ENCODE measurements at regions not wholly inside any gene's neighbourhood (a gene's known extent, or its start where the extent isn't known, plus 50 kb on each side); places are given as distances from the start of the nearest gene placed in this dataset.

DNA sequence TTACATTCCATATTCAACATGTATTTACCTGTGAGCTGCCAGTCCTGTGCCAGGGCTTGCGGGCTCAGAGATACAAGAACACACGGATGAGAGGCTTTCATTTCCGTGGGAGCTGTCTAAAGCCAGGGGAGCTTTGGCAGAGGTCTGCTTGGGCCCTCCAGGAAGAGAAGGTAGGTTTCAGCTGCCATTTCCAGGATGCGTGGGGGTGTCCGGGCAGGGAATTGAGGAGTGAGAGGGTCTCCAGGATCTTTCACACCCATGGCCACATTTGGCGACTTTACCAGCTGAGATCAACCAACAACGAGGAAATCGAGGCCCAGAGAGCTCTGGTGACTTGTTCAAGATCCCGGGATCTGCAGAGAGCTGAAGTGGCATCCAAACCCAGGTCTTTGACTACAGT is 119.6 kb downstream of the BUD13 start:
- Mint-ChIP-seq H3K4me1 (ENCODE audit: low read depth) (no peaks in the 10 kb centered on the region), H3K36me3 (ENCODE audit: low read depth) (no peaks in the 10 kb centered on the region), H3K27ac (no peak overlapping the region), H3K9me3 (no peaks in the 10 kb centered on the region), H3K4me3 (no peak overlapping the region), H3K27me3 (no peaks in the 10 kb centered on the region)

DNA sequence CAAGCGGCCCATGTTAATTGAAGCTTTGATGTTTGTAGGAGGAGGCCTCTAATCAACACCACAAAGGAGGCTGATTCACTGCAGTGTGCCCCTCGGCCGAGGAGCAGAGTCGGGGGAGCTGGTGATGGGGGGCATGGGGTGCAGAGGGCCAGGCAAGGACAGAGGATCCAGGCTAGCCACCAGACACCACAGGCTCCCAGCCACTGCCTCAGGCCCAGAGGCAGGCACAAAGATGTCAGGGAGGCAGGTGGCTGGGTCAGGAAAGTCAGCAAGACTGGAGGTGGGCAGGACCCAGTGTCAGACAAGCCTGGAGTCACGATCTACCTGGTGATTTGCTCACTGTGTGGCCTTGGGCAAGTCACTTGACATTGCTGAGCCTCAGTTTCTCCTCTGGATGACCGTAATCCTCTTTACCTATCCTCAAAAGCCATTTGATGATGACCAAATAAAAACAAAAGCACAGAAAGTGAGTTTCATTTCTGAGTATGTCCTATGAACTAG is 121.0 kb downstream of the BUD13 start:
- Mint-ChIP-seq H3K36me3 (ENCODE audit: low read depth) (no peaks in the 10 kb centered on the region), H3K27me3 (no peaks in the 10 kb centered on the region), H3K9me3 (no peaks in the 10 kb centered on the region), H3K4me3 (no peak overlapping the region), H3K27ac (no peak overlapping the region), H3K4me1 (ENCODE audit: low read depth) (no peaks in the 10 kb centered on the region)

DNA sequence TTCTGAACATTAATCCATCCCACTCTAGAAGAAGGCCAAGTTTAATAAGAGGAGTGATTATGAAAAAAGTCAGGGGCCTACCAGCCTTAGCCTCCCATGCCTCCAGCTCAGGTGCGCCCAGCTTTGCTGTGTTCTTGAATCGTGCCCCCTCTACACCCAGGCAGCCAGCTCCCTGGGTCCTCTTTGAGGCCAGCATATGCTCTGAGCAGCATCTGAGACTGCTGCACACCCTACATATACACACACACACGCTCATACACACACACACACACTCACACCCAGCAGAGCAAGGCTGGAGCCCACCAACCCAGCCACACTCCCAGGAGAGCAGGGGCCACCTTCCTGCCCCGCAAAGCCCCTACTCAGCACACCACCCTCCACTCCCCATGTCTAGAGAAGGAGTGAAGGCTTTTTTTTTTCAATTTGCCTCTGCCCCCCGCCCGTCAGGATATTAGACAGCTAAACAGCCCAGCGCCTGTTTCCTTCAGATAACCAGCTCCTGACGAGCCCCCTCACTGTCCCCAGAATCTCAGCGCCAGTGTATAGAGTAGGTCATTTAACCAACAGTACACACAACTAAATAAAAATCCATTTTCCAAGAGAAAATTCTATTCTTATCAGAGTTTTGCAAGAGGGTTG is 121.6 kb downstream of the BUD13 start:
- Mint-ChIP-seq H3K36me3 (ENCODE audit: low read depth) (no peaks in the 10 kb centered on the region), H3K9me3 (no peaks in the 10 kb centered on the region), H3K4me3 (no peak overlapping the region), H3K27me3 (no peaks in the 10 kb centered on the region), H3K27ac (no peak overlapping the region), H3K4me1 (ENCODE audit: low read depth) (no peaks in the 10 kb centered on the region)

DNA sequence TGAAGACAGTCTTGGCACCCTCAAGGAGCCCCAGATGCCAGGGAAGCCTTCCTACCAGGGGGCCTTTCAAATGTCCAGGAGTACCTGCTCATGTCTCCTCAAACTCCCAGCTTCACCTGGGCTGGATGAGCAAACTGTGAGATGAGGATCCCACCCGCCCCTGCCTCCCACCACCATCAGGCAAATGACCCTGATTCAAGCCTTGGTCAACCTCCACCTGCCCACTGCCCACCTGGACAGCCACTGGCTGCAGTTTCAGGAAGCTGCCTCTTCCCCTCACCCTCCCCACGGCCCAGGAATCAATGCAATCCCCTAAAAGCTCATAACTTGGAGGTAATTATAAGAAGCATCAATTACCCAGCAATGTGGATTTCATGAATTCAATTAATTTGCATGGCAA is 122.7 kb downstream of the BUD13 start:
- Mint-ChIP-seq H3K27me3 (no peaks in the 10 kb centered on the region), H3K27ac (no peak overlapping the region), H3K4me3 (no peak overlapping the region), H3K36me3 (ENCODE audit: low read depth) (no peaks in the 10 kb centered on the region), H3K4me1 (ENCODE audit: low read depth) (no peaks in the 10 kb centered on the region), H3K9me3 (no peaks in the 10 kb centered on the region)

GRCh38 chr11:116649268-116649667 is 123.5 kb downstream of the BUD13 start:
- H3K4me1 Mint-ChIP-seq (ENCODE audit: low read depth): no peaks in the 10 kb centered on the region
- H3K27me3 Mint-ChIP-seq: no peaks in the 10 kb centered on the region
- H3K9me3 Mint-ChIP-seq: no peaks in the 10 kb centered on the region
- no peaks in the 10 kb centered on the region for H3K36me3 Mint-ChIP-seq (ENCODE audit: low read depth)
- H3K27ac Mint-ChIP-seq: no peak overlapping the region
- H3K4me3 Mint-ChIP-seq: no peak overlapping the region

- Mint-ChIP-seq H3K27ac (no peak overlapping the region), H3K36me3 (ENCODE audit: low read depth) (no peaks in the 10 kb centered on the region), H3K27me3 (no peaks in the 10 kb centered on the region), H3K9me3 (no peaks in the 10 kb centered on the region), H3K4me3 (no peak overlapping the region), H3K4me1 (ENCODE audit: low read depth) (no peaks in the 10 kb centered on the region)
These were observed 124.3 kb downstream of the BUD13 start for GRCh38 chr11:116648247-116649174.

DNA sequence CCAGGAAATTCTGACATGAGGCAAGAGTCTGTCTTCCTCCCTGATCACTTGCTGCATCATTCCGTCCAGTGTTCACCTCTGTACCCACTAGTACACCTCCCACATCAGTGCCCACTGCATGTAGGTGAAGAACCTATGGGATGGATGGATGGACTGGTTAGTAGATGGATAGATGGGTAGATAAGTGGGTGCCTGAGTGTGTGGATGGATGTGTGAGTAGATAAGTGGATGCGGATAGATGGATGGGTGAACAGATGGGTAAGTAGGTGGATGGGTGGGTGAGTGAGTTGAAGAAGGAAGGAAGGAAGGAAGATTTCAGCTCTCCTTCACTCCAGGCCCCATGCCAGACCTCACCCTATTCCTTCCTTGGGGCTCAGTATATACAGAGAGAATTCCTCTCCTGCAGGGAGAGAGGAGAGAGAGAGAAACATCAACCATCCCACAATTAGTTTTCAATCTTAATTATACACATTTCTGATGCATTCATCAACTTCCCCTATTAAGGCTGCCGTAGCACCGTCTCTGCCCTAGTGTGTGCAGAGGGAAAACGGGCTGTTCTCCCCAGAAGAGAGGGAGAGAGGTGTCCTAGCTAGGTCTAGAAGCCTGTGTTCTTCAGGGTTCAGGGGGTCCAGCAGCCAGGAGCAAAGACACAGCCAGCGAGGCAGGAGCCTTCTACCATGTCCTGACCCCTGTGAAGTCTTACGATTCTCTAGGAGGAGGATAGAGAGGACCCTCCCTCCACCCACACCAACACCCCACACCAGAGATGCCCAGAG is 125.3 kb downstream of the BUD13 start:
- Mint-ChIP-seq H3K27ac (no peak overlapping the region), H3K36me3 (ENCODE audit: low read depth) (no peaks in the 10 kb centered on the region), H3K4me3 (no peak overlapping the region), H3K27me3 (no peaks in the 10 kb centered on the region), H3K9me3 (no peaks in the 10 kb centered on the region), H3K4me1 (ENCODE audit: low read depth) (no peaks in the 10 kb centered on the region)

GRCh38 chr11:116646191-116646590 is 126.6 kb downstream of the BUD13 start:
- Mint-ChIP-seq H3K4me1 (ENCODE audit: low read depth) (no peaks in the 10 kb centered on the region), H3K27me3 (no peaks in the 10 kb centered on the region), H3K4me3 (no peak overlapping the region), H3K9me3 (no peaks in the 10 kb centered on the region), H3K27ac (no peak overlapping the region), H3K36me3 (ENCODE audit: low read depth) (no peaks in the 10 kb centered on the region)

- H3K4me1 Mint-ChIP-seq (ENCODE audit: low read depth): no peaks in the 10 kb centered on the region
- H3K27ac Mint-ChIP-seq: no peak overlapping the region
- H3K27me3 Mint-ChIP-seq: no peaks in the 10 kb centered on the region
- H3K4me3 Mint-ChIP-seq: no peak overlapping the region
- H3K36me3 Mint-ChIP-seq (ENCODE audit: low read depth): no peaks in the 10 kb centered on the region
- no peaks in the 10 kb centered on the region for H3K9me3 Mint-ChIP-seq
These were observed 127.9 kb downstream of the BUD13 start for GRCh38 chr11:116644941-116645305.

- no peak overlapping the region for H3K4me3 Mint-ChIP-seq
- H3K27me3 Mint-ChIP-seq: no peaks in the 10 kb centered on the region
- H3K4me1 Mint-ChIP-seq (ENCODE audit: low read depth): no peaks in the 10 kb centered on the region
- no peaks in the 10 kb centered on the region for H3K9me3 Mint-ChIP-seq
- no peaks in the 10 kb centered on the region for H3K36me3 Mint-ChIP-seq (ENCODE audit: low read depth)
- H3K27ac Mint-ChIP-seq: no peak overlapping the region
These were observed 128.4 kb downstream of the BUD13 start for GRCh38 chr11:116644201-116644940.

DNA sequence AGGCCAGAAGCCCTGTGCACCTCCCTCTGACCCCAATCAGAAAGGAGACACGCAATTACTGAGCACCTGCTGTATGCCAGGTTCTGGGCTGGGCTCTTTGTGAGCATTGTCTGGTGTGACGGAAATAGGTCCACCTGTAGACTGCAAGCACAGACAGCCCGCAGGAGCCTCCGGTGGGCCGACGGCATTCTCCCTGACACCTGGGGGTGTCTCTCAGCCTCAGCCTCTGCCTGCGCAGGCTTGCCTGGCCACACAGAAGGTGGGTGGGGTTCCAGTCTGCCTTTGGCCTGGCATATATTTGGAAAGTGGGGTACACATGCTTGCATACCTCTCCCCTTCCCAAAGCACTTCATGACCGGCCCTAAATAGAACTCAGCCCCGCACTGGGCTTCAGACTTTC is 129.3 kb downstream of the BUD13 start:
- Mint-ChIP-seq H3K4me3 (no peak overlapping the region), H3K4me1 (ENCODE audit: low read depth) (no peaks in the 10 kb centered on the region), H3K27ac (no peak overlapping the region), H3K9me3 (no peaks in the 10 kb centered on the region), H3K27me3 (no peaks in the 10 kb centered on the region), H3K36me3 (ENCODE audit: low read depth) (no peaks in the 10 kb centered on the region)

GRCh38 chr11:116642902-116643301 is 129.9 kb downstream of the BUD13 start:
- Mint-ChIP-seq H3K4me3 (no peak overlapping the region), H3K36me3 (ENCODE audit: low read depth) (no peaks in the 10 kb centered on the region), H3K9me3 (no peaks in the 10 kb centered on the region), H3K27me3 (no peaks in the 10 kb centered on the region), H3K27ac (no peak overlapping the region), H3K4me1 (ENCODE audit: low read depth) (no peaks in the 10 kb centered on the region)

DNA sequence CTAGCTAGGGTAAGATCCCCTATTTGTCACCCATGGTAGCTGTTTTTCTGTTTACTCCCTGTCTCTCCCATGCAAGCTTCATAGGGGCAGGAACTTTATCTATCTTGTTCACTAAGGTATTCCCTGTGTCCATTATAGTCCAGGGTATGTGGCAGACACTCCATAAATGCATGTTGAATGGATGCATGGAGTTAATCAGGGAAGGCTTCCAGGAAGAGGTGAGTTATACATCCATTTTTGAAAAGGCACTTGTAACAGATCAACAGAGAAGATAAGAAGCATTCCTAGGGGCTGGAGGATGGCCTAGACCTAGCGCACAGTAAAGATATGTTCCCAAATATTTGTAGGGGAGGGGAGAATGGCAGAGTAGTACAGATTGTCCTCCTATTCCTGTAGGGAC is 130.3 kb downstream of the BUD13 start:
- no peaks in the 10 kb centered on the region for H3K27me3 Mint-ChIP-seq
- no peaks in the 10 kb centered on the region for H3K9me3 Mint-ChIP-seq
- no peak overlapping the region for H3K4me3 Mint-ChIP-seq
- no peaks in the 10 kb centered on the region for H3K36me3 Mint-ChIP-seq (ENCODE audit: low read depth)
- no peaks in the 10 kb centered on the region for H3K4me1 Mint-ChIP-seq (ENCODE audit: low read depth)
- no peak overlapping the region for H3K27ac Mint-ChIP-seq

DNA sequence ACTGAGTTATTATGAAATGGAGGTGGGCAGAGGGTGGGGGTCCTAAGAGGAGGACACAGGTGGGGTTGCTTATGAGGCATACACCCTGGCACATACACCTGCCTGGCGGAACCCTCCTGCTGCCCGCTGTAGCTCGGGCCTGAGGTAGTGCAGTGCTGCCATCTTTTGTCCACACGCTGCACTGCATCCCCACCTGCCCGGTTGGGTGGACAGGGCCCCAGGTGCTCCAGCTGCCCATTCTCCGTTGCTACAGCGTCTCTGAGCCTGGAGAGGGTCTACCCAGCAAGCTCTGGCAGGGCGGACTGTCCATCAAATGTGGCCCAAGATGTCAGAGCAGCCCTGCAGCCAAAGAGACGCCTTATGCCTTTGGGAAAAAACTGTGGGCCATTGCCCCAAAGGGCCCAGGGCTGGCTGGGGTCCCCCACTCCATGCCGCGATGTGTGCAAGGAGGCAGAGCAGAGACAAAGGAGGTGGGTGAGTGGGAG is 131.2 kb downstream of the BUD13 start:
- Mint-ChIP-seq H3K4me1 (ENCODE audit: low read depth) (no peaks in the 10 kb centered on the region), H3K4me3 (no peak overlapping the region), H3K36me3 (ENCODE audit: low read depth) (no peaks in the 10 kb centered on the region), H3K27ac (no peak overlapping the region), H3K9me3 (no peaks in the 10 kb centered on the region), H3K27me3 (no peaks in the 10 kb centered on the region)

Data from stimulated activated naive CD8-positive, alpha-beta T cell treated with anti-CD3 and anti-CD28 coated beads, Interleukin-15, Interleukin-2, amounts not matched to agents 100 ng/mL and 50 ng/mL, for 24 hours (primary cell).